Activated T-helper 17 cell treated with anti-CD3 and anti-CD28 coated beads, Interleukin-2, amount 50 U/mL, for 72 hours (primary cell): ENCODE measurements at regions not wholly inside any gene's neighbourhood (a gene's known extent, or its start where the extent isn't known, plus 50 kb on each side); places are given as distances from the start of the nearest gene placed in this dataset.
A peak's percentile ranks its signal among the peaks of the same experiment; 100 is the strongest.
"Not testable (repeated sequence)": the region's sequence is repeated elsewhere in the genome, so short reads cannot be mapped to it uniquely, and the experiment has no call there.

ENCODE experiments used
- ATAC-seq: fragments of 150-1000 bp; cut with Tn5 transposase; replicated peaks from 2 replicates; pipeline ENCODE4 v1.10.0; 2021; ENCODE audit warnings: mild to moderate bottlenecking, moderate library complexity
- H3K27ac Mint-ChIP-seq: one replicate; pipeline ENCODE4 v1.8.0; 2022; ENCODE audit warnings: mixed read lengths
- H3K27me3 Mint-ChIP-seq: one replicate; pipeline ENCODE4 v1.8.0; 2022; ENCODE audit warnings: mixed read lengths
- H3K36me3 Mint-ChIP-seq: one replicate; pipeline ENCODE4 v1.8.0; 2022; ENCODE audit warnings: low read depth, mild to moderate bottlenecking, mixed read lengths
- H3K4me1 Mint-ChIP-seq: one replicate; pipeline ENCODE4 v1.8.0; 2022; ENCODE audit warnings: mixed read lengths
- H3K4me3 Mint-ChIP-seq: one replicate; pipeline ENCODE4 v1.8.0; 2022; ENCODE audit warnings: mild to moderate bottlenecking, mixed read lengths
- H3K9me3 Mint-ChIP-seq: one replicate; pipeline ENCODE4 v1.8.0; 2022; ENCODE audit warnings: mixed read lengths

- Mint-ChIP-seq H3K4me3 (no peak overlapping the region), H3K27me3 (no peaks in the 10 kb centered on the region), H3K27ac (no peak overlapping the region), H3K9me3 (no peaks in the 10 kb centered on the region), H3K4me1 (no peaks in the 10 kb centered on the region), H3K36me3 (no peaks in the 10 kb centered on the region)
- ATAC-seq: no peak
Measured at GRCh38 chr3:170701696-170702678, 116.1 kb upstream of the SLC7A14 start.

DNA sequence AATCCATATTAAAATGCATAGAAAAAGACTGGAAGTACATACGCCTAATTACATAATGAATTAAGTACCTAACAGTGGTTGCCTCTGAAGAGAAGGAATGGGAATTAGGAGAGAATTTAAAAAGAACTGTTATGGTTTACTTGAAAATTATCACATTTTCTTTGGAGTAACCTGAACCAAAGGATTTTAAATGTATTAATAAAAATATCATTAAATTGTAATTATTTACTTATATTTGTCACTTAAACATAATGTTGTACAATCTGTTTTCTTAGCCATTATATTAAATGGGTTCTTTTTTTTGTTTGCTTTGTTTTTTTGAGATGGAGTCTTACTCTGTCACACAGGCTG is 114.2 kb upstream of the SLC7A14 start:
- Mint-ChIP-seq H3K27me3 (no peaks in the 10 kb centered on the region), H3K9me3 (no peaks in the 10 kb centered on the region), H3K36me3 (no peaks in the 10 kb centered on the region), H3K27ac (no peak overlapping the region), H3K4me3 (no peak overlapping the region), H3K4me1 (no peaks in the 10 kb centered on the region)
- no peak for ATAC-seq

DNA sequence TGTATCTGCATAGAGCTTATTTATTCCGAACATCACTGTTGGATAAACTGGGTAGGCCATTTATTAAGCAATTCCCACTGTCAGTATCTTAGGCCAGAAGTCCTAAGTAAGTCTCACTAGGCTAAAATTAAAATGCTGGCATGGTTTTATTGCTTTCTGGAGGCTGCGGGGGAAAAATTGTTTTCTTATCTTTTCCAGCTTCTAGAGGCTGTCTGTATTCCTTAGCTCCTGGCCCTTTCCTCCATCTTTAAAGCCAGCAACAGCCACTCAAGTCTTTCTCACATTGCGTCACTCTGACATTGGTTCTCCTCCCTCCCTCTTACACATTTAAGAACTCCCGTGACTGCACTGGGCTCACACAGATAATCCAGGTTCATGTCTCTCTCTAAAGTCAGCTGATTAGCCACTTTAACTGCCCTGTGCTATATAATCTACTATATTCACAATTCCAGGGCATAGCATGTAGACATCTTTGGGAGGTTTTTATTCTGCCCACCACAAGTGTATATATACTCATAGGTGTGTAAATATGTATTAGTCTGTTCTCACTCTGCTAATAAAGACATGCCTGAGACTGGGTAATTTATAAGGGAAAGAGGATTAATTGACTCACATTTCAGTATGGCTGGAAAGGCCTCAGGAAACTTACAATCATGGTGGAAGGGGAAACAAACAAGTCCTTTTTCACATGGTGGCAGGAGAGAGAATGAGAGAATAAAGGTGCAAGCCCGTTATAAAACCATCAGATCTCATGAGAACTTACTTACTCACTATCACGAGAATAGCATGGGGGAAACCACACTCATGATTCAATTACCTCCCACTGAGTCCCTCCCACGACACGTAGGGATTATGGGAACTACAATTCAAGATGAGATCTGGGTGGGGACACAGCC is 113.5 kb upstream of the SLC7A14 start:
- H3K27ac Mint-ChIP-seq: no peak overlapping the region
- H3K27me3 Mint-ChIP-seq: no peaks in the 10 kb centered on the region
- H3K4me1 Mint-ChIP-seq: no peaks in the 10 kb centered on the region
- no peaks in the 10 kb centered on the region for H3K9me3 Mint-ChIP-seq
- peak; percentile 23 for ATAC-seq
- no peak overlapping the region for H3K4me3 Mint-ChIP-seq
- no peaks in the 10 kb centered on the region for H3K36me3 Mint-ChIP-seq

- Mint-ChIP-seq H3K4me1 (no peaks in the 10 kb centered on the region), H3K4me3 (no peak overlapping the region), H3K9me3 (no peaks in the 10 kb centered on the region), H3K36me3 (no peaks in the 10 kb centered on the region), H3K27ac (no peak overlapping the region), H3K27me3 (no peaks in the 10 kb centered on the region)
- no peak for ATAC-seq
Measured at GRCh38 chr3:170697908-170698307, 112.0 kb upstream of the SLC7A14 start.

DNA sequence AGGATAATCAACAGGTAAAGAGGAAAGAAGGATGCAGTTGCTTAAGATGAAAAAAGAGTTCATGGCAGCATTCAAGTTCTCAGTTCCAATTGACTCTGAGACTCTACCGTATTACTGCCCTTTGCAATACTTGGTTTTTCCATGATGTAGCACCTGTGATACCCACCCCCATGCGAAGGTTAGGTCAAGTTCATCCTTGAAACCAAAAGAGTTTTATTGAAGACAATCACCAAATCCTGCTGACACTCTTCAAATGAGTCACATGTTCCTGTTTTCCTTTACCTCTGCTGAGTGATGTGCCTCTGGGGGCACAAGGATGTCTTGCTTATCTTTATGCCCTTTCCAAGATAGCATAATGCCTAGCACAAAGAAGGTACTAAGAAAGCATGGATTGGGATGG is 111.3 kb upstream of the SLC7A14 start:
- Mint-ChIP-seq H3K27me3 (no peaks in the 10 kb centered on the region), H3K4me1 (no peaks in the 10 kb centered on the region), H3K27ac (no peak overlapping the region), H3K9me3 (no peaks in the 10 kb centered on the region), H3K36me3 (no peaks in the 10 kb centered on the region), H3K4me3 (no peak overlapping the region)
- peak; percentile 41 for ATAC-seq

- no peak overlapping the region for H3K27ac Mint-ChIP-seq
- no peak for ATAC-seq
- H3K9me3 Mint-ChIP-seq: no peaks in the 10 kb centered on the region
- no peak overlapping the region for H3K4me3 Mint-ChIP-seq
- no peaks in the 10 kb centered on the region for H3K27me3 Mint-ChIP-seq
- H3K4me1 Mint-ChIP-seq: no peaks in the 10 kb centered on the region
- H3K36me3 Mint-ChIP-seq: no peaks in the 10 kb centered on the region
Measured at GRCh38 chr3:170695486-170696064, 109.7 kb upstream of the SLC7A14 start.

GRCh38 chr3:170692720-170693119 is 106.8 kb upstream of the SLC7A14 start:
- H3K9me3 Mint-ChIP-seq: no peaks in the 10 kb centered on the region
- H3K4me1 Mint-ChIP-seq: no peaks in the 10 kb centered on the region
- H3K27me3 Mint-ChIP-seq: peaks cover 2% of the 10 kb centered on the region
- H3K27ac Mint-ChIP-seq: no peak overlapping the region
- no peaks in the 10 kb centered on the region for H3K36me3 Mint-ChIP-seq
- peak; percentile 83 for ATAC-seq
- no peak overlapping the region for H3K4me3 Mint-ChIP-seq

DNA sequence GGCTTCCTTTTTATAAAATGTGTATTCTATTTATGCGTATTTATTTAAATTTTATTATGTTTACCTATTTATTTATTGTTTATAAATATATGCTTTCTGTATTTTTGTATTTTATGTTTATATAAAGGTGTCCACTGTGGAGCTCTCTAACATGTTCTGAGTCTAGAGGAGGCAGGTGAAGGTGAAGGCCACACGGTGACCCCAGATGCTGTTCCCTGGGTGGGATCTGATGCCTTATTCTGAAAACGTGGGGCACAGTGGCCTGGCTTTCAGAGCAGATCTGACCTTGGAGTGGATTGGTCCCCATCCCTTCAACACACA is 104.7 kb upstream of the SLC7A14 start:
- Mint-ChIP-seq H3K9me3 (no peaks in the 10 kb centered on the region), H3K27ac (no peak overlapping the region), H3K4me3 (no peak overlapping the region), H3K36me3 (no peaks in the 10 kb centered on the region), H3K27me3 (peaks cover 7% of the 10 kb centered on the region), H3K4me1 (no peaks in the 10 kb centered on the region)
- ATAC-seq: no peak

- no peaks in the 10 kb centered on the region for H3K4me1 Mint-ChIP-seq
- H3K4me3 Mint-ChIP-seq: no peak overlapping the region
- H3K36me3 Mint-ChIP-seq: no peaks in the 10 kb centered on the region
- no peaks in the 10 kb centered on the region for H3K9me3 Mint-ChIP-seq
- no peak for ATAC-seq
- H3K27me3 Mint-ChIP-seq: peaks cover 7% of the 10 kb centered on the region
- no peak overlapping the region for H3K27ac Mint-ChIP-seq
Measured at GRCh38 chr3:170689893-170690660, 104.2 kb upstream of the SLC7A14 start.

- no peak for ATAC-seq
- Mint-ChIP-seq H3K9me3 (no peaks in the 10 kb centered on the region), H3K4me1 (no peaks in the 10 kb centered on the region), H3K4me3 (no peak overlapping the region), H3K27me3 (peaks cover 7% of the 10 kb centered on the region), H3K27ac (no peak overlapping the region), H3K36me3 (no peaks in the 10 kb centered on the region)
Measured at GRCh38 chr3:170689296-170689829, 103.5 kb upstream of the SLC7A14 start.

DNA sequence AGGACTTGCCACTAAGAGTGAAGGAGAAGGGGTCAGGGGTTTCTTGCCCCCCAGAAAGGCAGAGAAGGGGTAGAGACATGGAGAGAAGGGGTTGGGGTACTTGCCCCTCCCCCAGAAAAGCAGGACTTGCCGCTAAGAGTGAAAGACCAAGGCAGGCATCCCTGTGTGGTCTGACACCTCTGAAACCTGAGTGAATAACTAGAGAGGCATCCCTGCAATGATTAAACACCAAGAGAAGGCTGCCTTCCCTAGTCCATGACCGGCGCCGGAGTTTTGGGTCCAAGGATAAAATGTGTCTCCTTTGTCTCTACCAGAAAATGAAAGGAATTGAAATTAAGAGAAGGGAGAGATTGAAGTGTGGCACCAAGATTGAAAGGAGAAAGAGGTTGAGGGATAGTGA is 102.3 kb upstream of the SLC7A14 start:
- ATAC-seq, H3K27me3 Mint-ChIP-seq, H3K36me3 Mint-ChIP-seq, H3K27ac Mint-ChIP-seq, H3K9me3 Mint-ChIP-seq, H3K4me1 Mint-ChIP-seq, H3K4me3 Mint-ChIP-seq: not testable (repeated sequence)

DNA sequence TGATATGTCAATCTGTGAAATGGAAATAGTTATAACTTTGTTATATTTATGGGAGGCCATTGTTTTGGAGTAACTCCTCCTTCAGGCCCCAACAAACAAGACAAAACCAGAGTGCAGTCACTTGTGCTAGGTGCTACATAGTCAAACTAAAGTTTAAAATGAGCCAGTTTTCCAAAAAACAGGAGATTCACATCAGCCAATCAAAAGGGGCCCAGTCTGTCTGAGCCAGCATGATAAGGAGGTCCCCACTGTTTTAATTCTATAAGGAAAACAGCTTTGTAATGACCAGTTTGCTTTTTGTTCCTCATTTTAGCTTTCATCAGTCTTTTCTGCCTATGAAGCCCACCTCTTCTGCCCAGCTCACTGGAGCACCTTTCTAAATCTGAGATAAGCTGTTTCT is 94.7 kb upstream of the SLC7A14 start:
- no peak overlapping the region for H3K4me3 Mint-ChIP-seq
- H3K9me3 Mint-ChIP-seq: no peaks in the 10 kb centered on the region
- no peak overlapping the region for H3K27ac Mint-ChIP-seq
- H3K36me3 Mint-ChIP-seq: no peaks in the 10 kb centered on the region
- no peak for ATAC-seq
- H3K4me1 Mint-ChIP-seq: peaks cover 5% of the 10 kb centered on the region
- H3K27me3 Mint-ChIP-seq: peaks cover 16% of the 10 kb centered on the region

DNA sequence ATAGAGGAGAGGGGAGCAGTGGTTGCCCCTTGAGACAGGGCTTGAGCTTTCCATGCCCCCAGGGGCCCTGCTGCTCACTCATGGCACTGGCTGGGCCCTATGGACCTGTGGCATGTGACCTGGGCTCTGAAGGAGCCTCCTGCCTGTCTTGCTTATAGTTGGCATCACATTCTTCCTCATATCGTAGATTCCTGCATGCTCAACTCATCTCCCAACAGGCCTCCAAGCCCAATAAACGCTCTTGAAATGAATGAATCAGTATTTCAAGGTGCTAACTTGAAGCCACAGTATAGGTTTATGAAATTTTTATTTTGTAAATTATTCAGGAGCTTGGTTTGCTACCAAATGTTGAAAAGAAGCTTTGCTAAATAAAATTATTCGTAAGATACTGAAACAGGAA is 93.3 kb upstream of the SLC7A14 start:
- no peaks in the 10 kb centered on the region for H3K36me3 Mint-ChIP-seq
- H3K4me1 Mint-ChIP-seq: peaks cover 5% of the 10 kb centered on the region
- H3K27me3 Mint-ChIP-seq: peaks cover 16% of the 10 kb centered on the region
- no peak overlapping the region for H3K27ac Mint-ChIP-seq
- H3K4me3 Mint-ChIP-seq: no peak overlapping the region
- ATAC-seq: no peak
- no peaks in the 10 kb centered on the region for H3K9me3 Mint-ChIP-seq

DNA sequence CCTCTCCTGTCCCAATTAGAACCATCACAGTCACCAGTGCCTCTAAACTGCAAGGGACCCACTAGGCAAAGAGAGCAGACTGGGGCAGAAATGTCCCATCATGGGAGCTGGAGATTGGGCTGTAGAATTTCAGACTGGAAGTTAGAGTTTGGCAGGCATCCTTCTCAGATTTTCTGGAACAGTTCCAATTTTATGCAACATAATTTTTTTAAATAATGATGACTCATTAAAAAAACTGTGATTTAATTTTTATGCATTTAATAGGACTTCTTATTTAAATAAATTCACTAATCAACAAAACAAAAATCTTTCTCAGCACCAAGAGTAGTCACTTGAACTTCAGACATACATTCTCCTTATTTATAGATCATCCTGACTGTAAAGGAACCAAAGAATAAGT is 84.6 kb upstream of the SLC7A14 start:
- ATAC-seq: no peak
- Mint-ChIP-seq H3K4me1 (no peaks in the 10 kb centered on the region), H3K9me3 (no peaks in the 10 kb centered on the region), H3K36me3 (no peaks in the 10 kb centered on the region), H3K4me3 (no peak overlapping the region), H3K27me3 (peaks cover 3% of the 10 kb centered on the region), H3K27ac (no peak overlapping the region)
